K562 (cell line): ENCODE measurements at regions not wholly inside any gene's neighbourhood (a gene's known extent, or its start where the extent isn't known, plus 50 kb on each side); places are given as distances from the start of the nearest gene placed in this dataset.

ENCODE experiments used
- GABPA ChIP-seq: fragments of 200-800 bp; sonication (Bioruptor generic); conservative IDR thresholded peaks from 2 replicates; pipeline ENCODE4 v1.6.1; 2016; ENCODE audit warnings: low read depth, missing genetic modification characterization, missing compliant biosample characterization
- MXD1 ChIP-seq: fragments of 250-450 bp; sonication (Bioruptor Pico); IDR thresholded peaks from 2 replicates; pipeline ENCODE4 v1.8.0; 2021; ENCODE audit warnings: borderline replicate concordance, mild to moderate bottlenecking, moderate library complexity; ENCODE audit not compliant: poor library complexity, severe bottlenecking

GRCh38 chr17:36752096-36752888 lies 150.9 kb downstream of the MRM1 start:
- TF ChIP-seq GABPA (tag) (no peak), MXD1 (CRISPR knock-in tag) (no peak)
